Upper lobe of left lung (tissue), 4 donors: ENCODE measurements at regions not wholly inside any gene's neighbourhood (a gene's known extent, or its start where the extent isn't known, plus 50 kb on each side); places are given as distances from the start of the nearest gene placed in this dataset.

Experiments used
- CTCF ChIP-seq, 6 experiments: fragments of 450-650 bp in 4 of 6; fragments of 200-600 bp in 2 of 6; sonication (generic) in 2 of 6; IDR thresholded peaks; one replicate each; pipeline ENCODE4 v1.5.1; 2016 to 2019; ENCODE audit warnings: antibody characterized with exemption in 6 of 6
- POLR2A ChIP-seq, 4 donors: fragments of 450-650 bp; IDR thresholded peaks; one replicate each; pipeline ENCODE4 v1.5.1; 2016 to 2017; ENCODE audit warnings: antibody characterized with exemption in 4 of 4, mild to moderate bottlenecking in 2 of 4

- no peak for TF ChIP-seq CTCF (IDR thresholded peaks at IDR 0.05)
- TF ChIP-seq POLR2A (IDR thresholded peaks at IDR 0.05), result no peak
These were observed 55.2 kb upstream of the UBE3A start for GRCh38 chr15:25493823-25494526.
